GM12891 (cell line): ENCODE measurements at regions not wholly inside any gene's neighbourhood (a gene's known extent, or its start where the extent isn't known, plus 50 kb on each side); places are given as distances from the start of the nearest gene placed in this dataset.
"Not testable (repeated sequence)": the region's sequence is repeated elsewhere in the genome, so short reads cannot be mapped to it uniquely, and the experiment has no call there.

Source experiments
- DNase-seq: peaks from one replicate; pipeline ENCODE4 v3.0.0; 2011; ENCODE audit warnings: low spot score; ENCODE audit not compliant: insufficient read length
- FAIRE-seq: peaks from 2 replicates; lab custom pipeline; 2011; peaks lifted over from hg19 to GRCh38; lab: Jason Lieb, UNC
- PAX5 ChIP-seq: IDR thresholded peaks from 2 replicates; pipeline ENCODE4 v1.6.1; 2011; ENCODE audit warnings: low read length, moderate library complexity, mild to moderate bottlenecking; ENCODE audit not compliant: insufficient read depth, severe bottlenecking
- POLR2A ChIP-seq: IDR thresholded peaks from 2 replicates; pipeline ENCODE4 v1.6.1; 2011; ENCODE audit warnings: low read depth, low read length, control low read depth
- POLR2AphosphoS5 ChIP-seq: IDR thresholded peaks from 2 replicates; pipeline ENCODE4 v1.6.1; 2011; ENCODE audit warnings: low read depth, low read length, control low read depth
- POU2F2 ChIP-seq: IDR thresholded peaks from 2 replicates; pipeline ENCODE4 v1.6.1; 2011; ENCODE audit warnings: low read depth, mild to moderate bottlenecking, control low read depth, low read length, moderate library complexity
- SPI1 ChIP-seq: IDR thresholded peaks from 2 replicates; pipeline ENCODE4 v1.6.1; 2011; ENCODE audit warnings: low read depth, low read length, control low read depth
- TAF1 ChIP-seq: IDR thresholded peaks from 2 replicates; pipeline ENCODE4 v1.6.1; 2011; ENCODE audit warnings: low read depth, low read length, control low read depth

DNA sequence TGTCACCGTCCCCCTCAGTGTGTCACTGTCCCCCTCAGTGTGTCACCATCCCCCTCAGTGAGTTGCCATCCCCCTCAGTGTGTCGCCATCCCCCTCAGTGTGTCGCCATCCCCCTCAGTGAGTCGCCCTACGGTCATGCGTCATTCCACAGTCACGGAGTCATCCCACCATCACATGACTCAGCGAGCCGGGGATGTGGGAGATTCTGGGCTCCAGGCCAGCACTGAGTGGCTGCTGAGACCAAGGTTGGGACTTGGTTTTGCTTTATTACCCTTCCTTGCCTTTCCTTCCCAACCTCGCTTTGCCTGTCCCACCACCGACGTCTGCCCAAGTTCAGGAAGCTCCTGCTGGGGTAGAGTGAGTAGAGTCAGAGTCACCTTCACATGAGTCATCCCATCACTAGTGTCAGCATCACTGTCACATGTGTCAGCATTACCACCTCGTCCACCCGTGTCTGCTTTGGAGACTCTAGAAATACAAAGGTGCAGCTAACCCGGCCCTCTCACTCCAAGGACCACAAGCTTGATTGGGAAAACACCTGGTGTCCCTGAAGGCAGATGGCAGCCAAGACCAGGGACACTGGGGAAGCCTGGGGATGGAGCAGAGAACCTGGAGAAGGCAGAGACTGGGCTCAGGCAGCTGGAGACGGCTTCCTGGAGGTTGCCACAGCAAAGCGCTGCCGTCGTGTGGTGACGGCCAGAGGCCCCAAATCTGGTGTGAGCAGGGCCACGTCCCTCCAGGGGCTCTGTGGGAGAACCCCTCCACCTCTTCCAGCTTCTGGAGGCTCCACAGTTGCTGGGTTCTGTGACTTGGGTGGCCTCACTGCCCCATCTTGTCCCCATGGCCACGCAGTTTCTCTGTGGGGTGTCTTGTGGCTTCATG is 485.2 kb upstream of the SALL3 start:
- FAIRE-seq (no peak), DNase-seq (no peak)
- no peak for TF ChIP-seq POLR2A
- no peak for TF ChIP-seq SPI1
- TF ChIP-seq TAF1 = no peak
- TF ChIP-seq PAX5 = no peak
- TF ChIP-seq POU2F2 = no peak
- TF ChIP-seq POLR2AphosphoS5 = no peak

DNA sequence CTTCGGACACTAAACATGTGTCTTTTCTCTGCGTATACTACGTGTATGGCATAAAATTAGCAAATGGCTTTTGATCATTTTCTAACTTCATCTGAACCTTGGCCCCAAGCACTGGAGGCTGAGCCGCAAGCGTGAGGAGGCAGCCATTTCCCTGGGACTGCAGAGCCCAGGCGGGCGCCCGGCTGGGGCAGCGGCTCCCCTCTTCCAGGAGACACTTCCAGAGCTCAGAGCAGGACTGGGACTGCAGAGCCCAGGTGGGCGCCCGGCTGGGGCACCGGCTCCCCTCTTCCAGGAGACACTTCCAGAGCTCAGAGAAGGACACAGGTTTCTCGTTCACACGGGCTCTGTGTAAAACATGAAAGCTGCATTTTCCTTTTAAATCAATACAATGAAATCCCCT is 484.1 kb upstream of the SALL3 start:
- FAIRE-seq = no peak
- DNase-seq = no peak
- TF ChIP-seq POLR2A (no peak), POLR2AphosphoS5 (no peak), PAX5 (no peak), POU2F2 (no peak), SPI1 (no peak), TAF1 (no peak)

- TF ChIP-seq PAX5 = no peak
- TF ChIP-seq POLR2A = no peak
- no peak for TF ChIP-seq POLR2AphosphoS5
- TF ChIP-seq SPI1 = no peak
- TF ChIP-seq TAF1 = no peak
- no peak for TF ChIP-seq POU2F2
- no peak for FAIRE-seq
- DNase-seq = no peak
Measured at GRCh38 chr18:78496079-78496478, 483.5 kb upstream of the SALL3 start.

DNA sequence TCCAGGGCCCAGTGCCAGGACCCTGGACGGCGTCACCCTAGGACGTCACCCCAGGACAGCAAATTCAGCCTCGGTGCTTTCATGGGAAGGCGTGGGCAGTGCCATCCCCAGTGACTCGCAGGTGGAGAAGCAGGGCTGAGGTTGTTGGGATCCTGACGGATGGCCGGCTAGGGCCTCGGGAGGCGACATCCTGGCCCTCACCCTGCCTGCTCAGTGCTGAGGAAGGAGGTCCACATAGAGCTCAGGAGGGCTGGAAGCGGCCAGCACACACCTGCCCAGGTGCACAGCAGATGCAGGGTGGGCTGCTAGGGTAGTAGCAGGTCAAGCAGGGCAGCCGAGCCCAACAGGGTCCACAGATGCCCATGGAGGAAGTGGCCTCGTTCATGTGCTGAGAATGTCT is 482.0 kb upstream of the SALL3 start:
- DNase-seq = no peak
- TF ChIP-seq POLR2A (no peak), POU2F2 (no peak), PAX5 (no peak), POLR2AphosphoS5 (no peak), TAF1 (no peak), SPI1 (no peak)
- no peak for FAIRE-seq

GRCh38 chr18:78499586-78499985 is 480.0 kb upstream of the SALL3 start:
- FAIRE-seq (no peak), DNase-seq (no peak)
- TF ChIP-seq PAX5 (no peak), SPI1 (no peak), POLR2A (no peak), TAF1 (no peak), POU2F2 (no peak), POLR2AphosphoS5 (no peak)

DNA sequence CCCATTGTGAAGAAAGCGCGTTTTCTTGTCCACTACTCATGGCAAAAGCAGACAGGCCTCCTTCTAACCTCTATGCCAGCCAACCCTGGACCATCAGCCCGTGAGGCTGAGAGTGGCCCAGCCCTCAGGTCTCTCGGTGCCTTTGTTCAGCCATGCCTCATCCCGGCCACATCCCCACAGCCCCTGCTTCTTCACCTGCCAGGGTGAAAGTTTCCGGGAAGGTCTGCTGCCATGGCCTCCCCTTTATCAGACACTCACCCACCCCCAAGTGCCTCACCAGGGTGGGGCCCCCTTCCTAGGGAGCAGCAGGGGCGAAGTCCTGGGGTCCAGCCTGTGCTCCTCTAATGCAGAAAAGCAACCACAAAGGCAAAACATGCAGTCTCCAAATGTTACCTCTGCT is 478.4 kb upstream of the SALL3 start:
- no peak for DNase-seq
- TF ChIP-seq POLR2AphosphoS5 (no peak), POU2F2 (no peak), POLR2A (no peak), TAF1 (no peak), PAX5 (no peak), SPI1 (no peak)
- FAIRE-seq = no peak

GRCh38 chr18:78503129-78503528 is 476.5 kb upstream of the SALL3 start:
- no peak for FAIRE-seq
- TF ChIP-seq TAF1 (no peak), POU2F2 (no peak), PAX5 (no peak)
- no peak for DNase-seq

GRCh38 chr18:78505851-78506461 is 473.7 kb upstream of the SALL3 start:
- DNase-seq (no peak), FAIRE-seq (no peak)
- TF ChIP-seq PAX5 = no peak

DNA sequence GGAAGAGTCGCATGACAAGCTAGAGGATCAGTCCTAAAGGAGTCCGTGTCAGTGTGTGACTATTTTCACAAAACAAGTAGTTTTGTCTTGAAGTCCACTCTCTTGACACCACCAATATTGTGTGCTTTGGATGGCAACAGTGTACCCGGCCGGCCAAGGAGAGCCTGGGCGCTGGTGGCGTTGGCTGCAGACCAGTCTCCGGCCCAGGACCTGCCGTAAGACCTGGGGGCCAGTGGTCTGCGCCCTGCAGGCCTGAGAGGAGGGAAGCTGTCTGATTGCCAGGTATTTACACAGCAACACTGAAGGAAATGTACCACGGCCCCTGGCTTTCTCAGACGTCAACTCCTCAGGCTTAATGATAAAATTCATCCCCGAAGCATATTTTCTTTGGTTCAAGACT is 472.4 kb upstream of the SALL3 start:
- FAIRE-seq = no peak
- TF ChIP-seq SPI1 (no peak), POU2F2 (no peak), PAX5 (no peak), POLR2A (no peak), TAF1 (no peak), POLR2AphosphoS5 (no peak)

GRCh38 chr18:78508228-78508824 is 471.3 kb upstream of the SALL3 start:
- DNase-seq, FAIRE-seq: not testable (repeated sequence)

More for the DNA sequence above, 472.4 kb upstream of the SALL3 start:
- DNase-seq = no peak
